HEK293T (cell line): ENCODE measurements at regions not wholly inside any gene's neighbourhood (a gene's known extent, or its start where the extent isn't known, plus 50 kb on each side); places are given as distances from the start of the nearest gene placed in this dataset.

Source experiments
- CTCF ChIA-PET: fragments of 350-600 bp; formaldehyde crosslinking; extraction: SDS; loops from one replicate; lab custom pipeline; 2021; ENCODE audit warnings: antibody characterized with exemption, inconsistent platforms; lab: Yijun Ruan, JAX
- POLR2A ChIA-PET: fragments of 350-600 bp; formaldehyde crosslinking; extraction: SDS; loops from one replicate; lab custom pipeline; 2020; ENCODE audit warnings: antibody characterized with exemption, inconsistent platforms; lab: Yijun Ruan, JAX
- DNase-seq: peaks from one replicate; pipeline ENCODE4 v3.0.0; 2012; ENCODE audit warnings: mixed read lengths; ENCODE audit errors: extremely low spot score
- ARNT ChIP-seq: fragments of 450-650 bp; IDR thresholded peaks from 2 replicates; pipeline ENCODE4 v1.6.1; 2017; ENCODE audit warnings: mild to moderate bottlenecking
- BHLHE40 ChIP-seq: fragments of 450-650 bp; IDR thresholded peaks from 2 replicates; pipeline ENCODE4 v1.6.1; 2016; ENCODE audit warnings: mild to moderate bottlenecking, moderate library complexity, borderline replicate concordance
- CTBP1 ChIP-seq: fragments of 450-650 bp; IDR thresholded peaks from 2 replicates; pipeline ENCODE4 v1.6.1; 2016; ENCODE audit warnings: borderline replicate concordance
- ELF4 ChIP-seq: fragments of 450-650 bp; IDR thresholded peaks from 2 replicates; pipeline ENCODE4 v1.6.1; 2017; ENCODE audit warnings: antibody characterized with exemption
- FOXA1 ChIP-seq: fragments of 450-650 bp; IDR thresholded peaks from 2 replicates; pipeline ENCODE4 v1.6.1; 2016; ENCODE audit warnings: mild to moderate bottlenecking
- FOXK2 ChIP-seq: fragments of 450-650 bp; IDR thresholded peaks from 2 replicates; pipeline ENCODE4 v1.6.1; 2016; ENCODE audit warnings: mild to moderate bottlenecking
- FOXM1 ChIP-seq: fragments of 450-650 bp; IDR thresholded peaks from 2 replicates; pipeline ENCODE4 v1.6.1; 2017; ENCODE audit warnings: mild to moderate bottlenecking, borderline replicate concordance
- HDGF ChIP-seq: fragments of 450-650 bp; IDR thresholded peaks from 2 replicates; pipeline ENCODE4 v1.6.1; 2017; ENCODE audit warnings: antibody characterized with exemption, borderline replicate concordance
- L3MBTL2 ChIP-seq: fragments of 450-650 bp; conservative IDR thresholded peaks from 2 replicates; pipeline ENCODE4 v1.6.1; 2016; ENCODE audit warnings: mild to moderate bottlenecking
- LEF1 ChIP-seq: fragments of 450-650 bp; IDR thresholded peaks from 2 replicates; pipeline ENCODE4 v1.6.1; 2017; ENCODE audit warnings: mild to moderate bottlenecking, borderline replicate concordance
- NFRKB ChIP-seq: fragments of 450-650 bp; IDR thresholded peaks from 2 replicates; pipeline ENCODE4 v1.6.1; 2016; ENCODE audit warnings: mild to moderate bottlenecking, moderate library complexity
- SP1 ChIP-seq: fragments of 450-650 bp; IDR thresholded peaks from 2 replicates; pipeline ENCODE4 v1.6.1; 2017
- SUZ12 ChIP-seq: fragments of 450-650 bp; IDR thresholded peaks from 2 replicates; pipeline ENCODE4 v1.6.1; 2016; ENCODE audit warnings: mild to moderate bottlenecking
- TARDBP ChIP-seq: fragments of 450-650 bp; IDR thresholded peaks from 2 replicates; pipeline ENCODE4 v1.6.1; 2016
- ZNF384 ChIP-seq: fragments of 450-650 bp; IDR thresholded peaks from 2 replicates; pipeline ENCODE4 v1.6.1; 2016
- TF ChIP-seq, protein P1 (sequence below): fragments of 450-650 bp; IDR thresholded peaks from 2 replicates; pipeline ENCODE4 v1.6.1; 2016

DNA sequence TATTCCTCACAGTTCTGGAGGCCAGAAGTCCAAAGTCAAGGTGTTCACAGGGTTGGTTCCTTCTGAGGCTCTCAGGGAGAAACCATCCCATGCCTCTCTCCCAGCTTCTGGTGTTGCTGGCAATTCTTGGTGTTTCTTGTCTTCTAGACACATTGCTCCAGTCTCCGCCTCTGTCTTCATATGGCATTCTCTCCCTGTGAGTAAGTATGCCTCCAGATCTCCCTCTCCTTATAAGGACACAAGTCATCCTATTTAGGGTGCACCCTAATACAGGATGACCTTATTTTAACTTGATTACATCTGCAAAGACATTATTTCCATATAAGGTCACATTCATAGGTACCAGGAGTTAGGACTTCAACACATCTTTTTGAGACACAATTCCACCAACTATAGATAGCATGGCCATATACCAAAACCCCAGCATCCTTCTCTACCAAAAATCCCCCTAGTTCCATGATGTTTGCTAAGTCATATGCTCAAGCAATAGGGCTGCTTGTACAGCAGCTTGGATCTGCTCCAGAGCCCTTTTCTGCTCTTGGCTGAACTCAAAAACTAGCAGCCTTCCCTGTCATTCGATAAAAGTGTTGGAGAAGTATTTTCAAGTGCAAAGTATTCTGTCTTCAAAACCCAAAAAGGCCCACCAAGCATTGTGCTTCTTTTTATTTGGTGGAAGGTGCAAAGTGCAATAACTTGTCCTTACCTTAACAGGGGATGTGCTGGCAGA, 79.2 kb upstream of the CMKLR1 start:
- no peak for DNase-seq
- ChIA-PET POLR2A (no interaction called here), CTCF (no interaction called here)
- TF ChIP-seq ZNF384, result no peak
- TF ChIP-seq FOXA1, result no peak
- TF ChIP-seq FOXK2, result no peak
- no peak for TF ChIP-seq ARNT
- TF ChIP-seq LEF1, result no peak
- TF ChIP-seq SP1, result no peak

DNA sequence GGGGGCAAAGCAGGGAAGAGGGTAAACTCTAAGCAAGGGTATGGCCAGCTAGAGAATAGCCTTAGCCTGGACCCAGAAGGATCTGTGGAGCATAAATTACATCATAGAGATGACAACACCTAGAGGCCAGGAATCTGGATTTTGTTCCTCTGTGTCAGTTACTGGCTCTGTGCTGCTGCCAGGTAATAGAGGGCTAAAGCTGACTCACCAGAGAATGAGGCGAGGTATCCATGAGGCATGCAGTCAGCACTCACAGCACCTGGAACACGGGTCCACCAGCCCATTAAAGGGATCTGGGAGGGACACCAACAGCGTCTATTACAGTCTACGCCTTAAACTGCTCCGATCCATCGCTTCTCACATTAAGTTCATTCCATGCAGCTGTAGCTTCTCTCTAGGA, 74.9 kb upstream of the CMKLR1 start:
- no peak for DNase-seq
- ChIA-PET CTCF (no interaction called here), POLR2A (interaction anchor here (1.0 kb wide), 1 partner anchor 10 kb away, joined by 3 read pairs; no protein-coding TSS in a partner anchor)
- TF ChIP-seq ARNT (no peak), NFRKB (no peak), FOXM1 (no peak), TARDBP (no peak), L3MBTL2 (no peak), SP1 (no peak), LEF1 (no peak), CTBP1 (no peak), BHLHE40 (no peak), HDGF (no peak), FOXA1 (no peak), ELF4 (no peak), ZNF384 (no peak), SUZ12 (no peak)

DNA sequence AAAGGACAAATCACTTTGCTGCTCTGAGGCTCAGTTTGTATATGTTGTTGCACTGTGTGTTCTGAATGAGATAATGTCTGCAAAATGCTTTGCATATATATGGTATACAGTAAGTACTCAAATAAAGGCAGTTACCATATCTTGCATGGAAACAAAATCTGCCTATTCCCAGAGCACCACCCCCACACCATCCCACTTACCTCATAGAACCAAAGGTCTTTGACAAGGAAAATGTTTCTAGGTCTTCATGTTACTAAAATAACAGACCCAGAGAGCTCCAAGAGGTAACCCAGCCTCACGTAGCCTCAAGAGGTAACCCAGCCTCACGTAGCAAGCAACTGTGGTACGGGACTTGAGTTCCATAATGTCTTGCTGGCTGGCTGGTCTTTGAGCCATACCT, 71.6 kb upstream of the CMKLR1 start:
- TF ChIP-seq NFRKB (no peak), SP1 (no peak), FOXK2 (no peak), TARDBP (no peak), FOXA1 (no peak), ARNT (no peak), L3MBTL2 (no peak), ZNF384 (no peak), SUZ12 (no peak), FOXM1 (no peak), ELF4 (no peak), BHLHE40 (no peak)
- TF ChIP-seq, protein P1, sequence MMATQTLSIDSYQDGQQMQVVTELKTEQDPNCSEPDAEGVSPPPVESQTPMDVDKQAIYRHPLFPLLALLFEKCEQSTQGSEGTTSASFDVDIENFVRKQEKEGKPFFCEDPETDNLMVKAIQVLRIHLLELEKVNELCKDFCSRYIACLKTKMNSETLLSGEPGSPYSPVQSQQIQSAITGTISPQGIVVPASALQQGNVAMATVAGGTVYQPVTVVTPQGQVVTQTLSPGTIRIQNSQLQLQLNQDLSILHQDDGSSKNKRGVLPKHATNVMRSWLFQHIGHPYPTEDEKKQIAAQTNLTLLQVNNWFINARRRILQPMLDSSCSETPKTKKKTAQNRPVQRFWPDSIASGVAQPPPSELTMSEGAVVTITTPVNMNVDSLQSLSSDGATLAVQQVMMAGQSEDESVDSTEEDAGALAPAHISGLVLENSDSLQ, result no peak
- ChIA-PET POLR2A (no interaction called here), CTCF (no interaction called here)
- DNase-seq, result no peak

DNA sequence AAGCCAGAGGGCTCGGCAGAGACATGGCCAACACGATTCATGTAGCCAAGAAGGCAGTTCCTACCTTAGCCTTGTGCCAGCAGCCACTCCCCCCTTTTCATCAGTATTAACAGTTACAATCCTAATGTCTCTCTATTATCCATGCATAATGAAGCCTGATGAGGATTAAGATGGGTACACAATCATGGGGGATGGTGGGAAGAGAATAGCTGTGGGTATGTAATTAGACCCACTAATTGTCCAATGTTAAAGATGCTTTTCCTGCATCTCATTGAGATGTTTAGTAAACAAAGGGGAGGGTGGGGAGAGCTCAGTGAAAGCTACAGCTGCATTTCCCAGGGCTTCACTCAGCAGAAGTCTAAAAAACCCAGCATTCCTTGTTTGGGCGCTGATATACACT, 70.4 kb upstream of the CMKLR1 start:
- no peak for DNase-seq
- CTCF ChIA-PET, result no interaction called here
- POLR2A ChIA-PET, result no interaction called here
- TF ChIP-seq BHLHE40 (no peak), SP1 (no peak), HDGF (no peak), NFRKB (no peak), SUZ12 (no peak), ZNF384 (no peak), FOXK2 (no peak), TARDBP (no peak), FOXA1 (no peak), ARNT (no peak), CTBP1 (no peak), LEF1 (no peak), L3MBTL2 (no peak)
- TF ChIP-seq, protein P1, result no peak

DNA sequence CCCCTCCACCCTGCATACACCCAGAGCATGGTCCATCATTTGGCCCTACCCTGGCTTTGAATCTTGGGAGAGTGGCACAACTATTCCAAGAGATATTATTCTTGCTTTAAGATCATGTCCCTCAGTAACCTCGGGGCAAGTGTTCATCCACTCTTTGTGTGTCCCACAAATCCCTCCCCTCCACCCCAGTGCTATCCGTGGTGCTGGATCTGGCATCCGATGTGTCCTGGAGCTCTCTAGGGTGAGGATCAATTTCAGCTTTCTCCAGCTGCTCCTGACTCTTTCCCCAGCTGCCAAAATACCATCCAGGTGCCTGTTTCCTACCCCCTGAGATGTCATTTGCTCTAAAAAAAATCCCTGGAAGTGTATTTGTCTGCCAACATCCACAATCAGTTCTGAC, 64.8 kb upstream of the CMKLR1 start:
- CTCF ChIA-PET, result no interaction called here

DNA sequence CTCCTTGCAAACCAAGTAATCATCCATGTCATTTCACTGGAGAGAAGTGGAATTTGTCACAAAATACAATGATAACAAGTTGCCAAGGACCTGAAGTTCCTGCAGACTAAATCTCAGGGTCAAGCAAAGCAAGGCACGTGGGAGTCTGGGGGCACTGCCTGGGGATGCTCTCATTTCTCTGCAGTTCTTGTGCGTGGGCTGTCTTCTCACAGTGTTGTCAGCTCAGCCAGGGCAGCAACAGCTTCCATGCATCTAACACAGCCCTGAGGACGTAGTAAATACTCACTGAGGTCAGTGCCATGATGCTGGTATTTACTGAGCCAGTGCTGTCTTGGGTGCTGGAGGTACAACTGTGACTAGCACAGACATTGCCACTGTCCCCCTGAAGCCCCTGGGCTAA, 62.9 kb upstream of the CMKLR1 start:
- POLR2A ChIA-PET, result no interaction called here
- TF ChIP-seq SUZ12 (no peak), ARNT (no peak), TARDBP (no peak), FOXK2 (no peak), FOXA1 (no peak), L3MBTL2 (no peak)
- TF ChIP-seq, protein P1, result no peak
- no peak for DNase-seq
- CTCF ChIA-PET, result no interaction called here

More for the DNA sequence above, 64.8 kb upstream of the CMKLR1 start:
- TF ChIP-seq L3MBTL2, result no peak
- no peak for TF ChIP-seq CTBP1
- no peak for TF ChIP-seq SUZ12
- no peak for TF ChIP-seq SP1
- no peak for TF ChIP-seq FOXA1
- no peak for TF ChIP-seq BHLHE40
- DNase-seq, result no peak
- POLR2A ChIA-PET, result no interaction called here

DNA sequence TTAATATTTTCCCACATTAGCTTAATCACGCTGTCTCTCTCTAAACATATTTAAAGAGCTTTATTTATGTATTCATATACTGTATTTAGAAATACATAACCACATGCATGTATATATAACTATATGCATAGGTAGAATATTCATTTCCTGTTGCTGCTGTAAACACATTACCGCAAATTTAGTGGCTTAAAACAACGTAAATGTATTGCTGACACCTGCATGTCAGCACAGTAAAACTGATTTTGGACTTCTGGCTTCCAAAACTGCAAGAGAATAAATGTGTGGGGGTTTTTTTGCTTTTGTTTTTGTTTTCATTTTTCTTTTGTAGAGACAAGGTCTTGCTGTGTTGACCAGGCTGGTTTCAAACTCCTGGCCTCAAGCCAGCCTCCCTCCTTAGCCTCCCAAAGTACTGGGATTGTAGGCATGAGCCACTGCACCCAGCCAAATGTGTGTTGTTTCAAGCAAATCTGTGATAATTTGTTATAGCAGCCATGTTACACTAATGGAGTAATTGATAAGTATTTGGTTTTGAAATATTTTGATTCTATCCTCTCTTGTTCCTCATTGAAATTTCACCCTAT, 61.9 kb upstream of the CMKLR1 start:
- TF ChIP-seq ARNT (no peak), BHLHE40 (no peak), ELF4 (no peak), FOXA1 (no peak), SUZ12 (no peak), LEF1 (no peak), HDGF (no peak), SP1 (no peak), ZNF384 (no peak), L3MBTL2 (no peak), TARDBP (no peak), CTBP1 (no peak), FOXK2 (no peak), NFRKB (no peak), FOXM1 (no peak)
- TF ChIP-seq, protein P1, result no peak
- DNase-seq, result no peak
- ChIA-PET POLR2A (no interaction called here), CTCF (no interaction called here)
